ENCODE measurements at regions not wholly inside any gene's neighbourhood (a gene's known extent, or its start where the extent isn't known, plus 50 kb on each side); places are given as distances from the start of the nearest gene placed in this dataset.

DNA sequence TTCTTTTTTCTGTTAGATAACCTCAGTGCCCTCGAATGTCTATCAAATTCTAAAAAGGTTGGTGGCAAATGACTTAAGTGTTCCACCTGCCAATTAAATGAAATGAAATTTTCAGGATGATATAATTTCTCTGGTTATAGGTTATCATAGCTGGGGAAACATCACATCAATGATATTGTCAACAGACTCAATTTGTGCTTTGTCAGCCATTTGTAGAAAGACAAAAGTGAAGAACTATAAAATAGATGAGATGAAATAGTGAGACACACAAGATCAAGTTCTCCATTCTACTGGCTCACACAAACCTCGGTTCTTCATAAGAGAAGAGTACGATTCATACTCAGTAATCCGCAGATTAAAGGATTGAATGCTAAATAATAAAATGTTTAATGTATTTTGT lies 1443.2 kb upstream of the FLRT2 start:
- TF ChIP-seq EZH2 (IDR thresholded peaks at IDR 0.05; ENCODE audit: borderline replicate concordance): no peak
- TF ChIP-seq, protein P1, sequence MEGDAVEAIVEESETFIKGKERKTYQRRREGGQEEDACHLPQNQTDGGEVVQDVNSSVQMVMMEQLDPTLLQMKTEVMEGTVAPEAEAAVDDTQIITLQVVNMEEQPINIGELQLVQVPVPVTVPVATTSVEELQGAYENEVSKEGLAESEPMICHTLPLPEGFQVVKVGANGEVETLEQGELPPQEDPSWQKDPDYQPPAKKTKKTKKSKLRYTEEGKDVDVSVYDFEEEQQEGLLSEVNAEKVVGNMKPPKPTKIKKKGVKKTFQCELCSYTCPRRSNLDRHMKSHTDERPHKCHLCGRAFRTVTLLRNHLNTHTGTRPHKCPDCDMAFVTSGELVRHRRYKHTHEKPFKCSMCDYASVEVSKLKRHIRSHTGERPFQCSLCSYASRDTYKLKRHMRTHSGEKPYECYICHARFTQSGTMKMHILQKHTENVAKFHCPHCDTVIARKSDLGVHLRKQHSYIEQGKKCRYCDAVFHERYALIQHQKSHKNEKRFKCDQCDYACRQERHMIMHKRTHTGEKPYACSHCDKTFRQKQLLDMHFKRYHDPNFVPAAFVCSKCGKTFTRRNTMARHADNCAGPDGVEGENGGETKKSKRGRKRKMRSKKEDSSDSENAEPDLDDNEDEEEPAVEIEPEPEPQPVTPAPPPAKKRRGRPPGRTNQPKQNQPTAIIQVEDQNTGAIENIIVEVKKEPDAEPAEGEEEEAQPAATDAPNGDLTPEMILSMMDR (IDR thresholded peaks at IDR 0.05; ENCODE audit: poor library complexity): no peak
